ENCODE measurements at regions not wholly inside any gene's neighbourhood (a gene's known extent, or its start where the extent isn't known, plus 50 kb on each side); places are given as distances from the start of the nearest gene placed in this dataset.

- TF ChIP-seq CTCF (IDR thresholded peaks at IDR 0.05) (no peak), POLR2AphosphoS5 (IDR thresholded peaks at IDR 0.05) (no peak), POLR2A (IDR thresholded peaks at IDR 0.05) (no peak)
Measured at GRCh38 chr3:75272691-75273090, 391.4 kb upstream of the FRG2C start.

Data from prostate gland (tissue), 2 donors.